Ishikawa (cell line): ENCODE measurements at regions not wholly inside any gene's neighbourhood (a gene's known extent, or its start where the extent isn't known, plus 50 kb on each side); places are given as distances from the start of the nearest gene placed in this dataset.

Experiments used
- CEBPB ChIP-seq: IDR thresholded peaks from 2 replicates; pipeline ENCODE4 v1.6.1; 2012
- CREB1 ChIP-seq: IDR thresholded peaks from 2 replicates; pipeline ENCODE4 v1.6.1; 2012; ENCODE audit warnings: low read depth
- EP300 ChIP-seq: IDR thresholded peaks from 2 replicates; pipeline ENCODE4 v1.6.1; 2012; ENCODE audit warnings: borderline replicate concordance
- FOXM1 ChIP-seq: IDR thresholded peaks from 2 replicates; pipeline ENCODE4 v1.6.1; 2012; ENCODE audit warnings: low read depth, borderline replicate concordance
- MAX ChIP-seq: IDR thresholded peaks from 2 replicates; pipeline ENCODE4 v1.6.1; 2012
- NFIC ChIP-seq: IDR thresholded peaks from 2 replicates; pipeline ENCODE4 v1.6.1; 2012
- TAF1 ChIP-seq: IDR thresholded peaks from 2 replicates; pipeline ENCODE4 v1.6.1; 2012; ENCODE audit warnings: low read depth, mild to moderate bottlenecking
- TCF12 ChIP-seq: IDR thresholded peaks from 2 replicates; pipeline ENCODE4 v1.6.1; 2012; ENCODE audit warnings: low read depth
- USF1 ChIP-seq: IDR thresholded peaks from 2 replicates; pipeline ENCODE4 v1.6.1; 2012
- ZBTB7A ChIP-seq: IDR thresholded peaks from 2 replicates; pipeline ENCODE4 v1.6.1; 2012; ENCODE audit warnings: low read depth
- TF ChIP-seq, protein P1 (sequence below): IDR thresholded peaks from 2 replicates; pipeline ENCODE4 v1.6.1; 2012; ENCODE audit warnings: low read depth, mild to moderate bottlenecking

- TF ChIP-seq EP300 (no peak), FOXM1 (no peak), ZBTB7A (no peak), NFIC (no peak), USF1 (no peak), TAF1 (no peak), CREB1 (no peak), CEBPB (no peak), MAX (no peak), TCF12 (no peak)
- TF ChIP-seq, protein P1, sequence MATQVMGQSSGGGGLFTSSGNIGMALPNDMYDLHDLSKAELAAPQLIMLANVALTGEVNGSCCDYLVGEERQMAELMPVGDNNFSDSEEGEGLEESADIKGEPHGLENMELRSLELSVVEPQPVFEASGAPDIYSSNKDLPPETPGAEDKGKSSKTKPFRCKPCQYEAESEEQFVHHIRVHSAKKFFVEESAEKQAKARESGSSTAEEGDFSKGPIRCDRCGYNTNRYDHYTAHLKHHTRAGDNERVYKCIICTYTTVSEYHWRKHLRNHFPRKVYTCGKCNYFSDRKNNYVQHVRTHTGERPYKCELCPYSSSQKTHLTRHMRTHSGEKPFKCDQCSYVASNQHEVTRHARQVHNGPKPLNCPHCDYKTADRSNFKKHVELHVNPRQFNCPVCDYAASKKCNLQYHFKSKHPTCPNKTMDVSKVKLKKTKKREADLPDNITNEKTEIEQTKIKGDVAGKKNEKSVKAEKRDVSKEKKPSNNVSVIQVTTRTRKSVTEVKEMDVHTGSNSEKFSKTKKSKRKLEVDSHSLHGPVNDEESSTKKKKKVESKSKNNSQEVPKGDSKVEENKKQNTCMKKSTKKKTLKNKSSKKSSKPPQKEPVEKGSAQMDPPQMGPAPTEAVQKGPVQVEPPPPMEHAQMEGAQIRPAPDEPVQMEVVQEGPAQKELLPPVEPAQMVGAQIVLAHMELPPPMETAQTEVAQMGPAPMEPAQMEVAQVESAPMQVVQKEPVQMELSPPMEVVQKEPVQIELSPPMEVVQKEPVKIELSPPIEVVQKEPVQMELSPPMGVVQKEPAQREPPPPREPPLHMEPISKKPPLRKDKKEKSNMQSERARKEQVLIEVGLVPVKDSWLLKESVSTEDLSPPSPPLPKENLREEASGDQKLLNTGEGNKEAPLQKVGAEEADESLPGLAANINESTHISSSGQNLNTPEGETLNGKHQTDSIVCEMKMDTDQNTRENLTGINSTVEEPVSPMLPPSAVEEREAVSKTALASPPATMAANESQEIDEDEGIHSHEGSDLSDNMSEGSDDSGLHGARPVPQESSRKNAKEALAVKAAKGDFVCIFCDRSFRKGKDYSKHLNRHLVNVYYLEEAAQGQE = no peak
Observed at GRCh38 chr1:60992165-60992564, 90.2 kb upstream of the NFIA start.
